Left lung (tissue), 4 donors: ENCODE measurements at regions not wholly inside any gene's neighbourhood (a gene's known extent, or its start where the extent isn't known, plus 50 kb on each side); places are given as distances from the start of the nearest gene placed in this dataset.

ENCODE experiments used
- ATAC-seq: fragments of 200-7000 bp; cut with Tn5 transposase; one replicate; pipeline ENCODE4 v1.9.1; 2020; ENCODE audit warnings: moderate library complexity
- DNase-seq, 4 donors: peaks; one replicate each; pipeline ENCODE4 v3.0.0-alpha.2; 2013 to 2020
- H3K27ac ChIP-seq, 2 donors: fragments of 200-600 bp; sonication (generic) in 1 of 2; one replicate each; pipeline versions ENCODE4 v1.5.0 to v1.8.0; 2020 to 2021
- H3K27me3 ChIP-seq, 2 donors: fragments of 200-600 bp; sonication (generic) in 1 of 2; one replicate each; pipeline versions ENCODE4 v1.5.0 to v1.8.0; 2020 to 2021
- H3K36me3 ChIP-seq, 2 donors: fragments of 200-600 bp; sonication (generic) in 1 of 2; one replicate each; pipeline versions ENCODE4 v1.5.0 to v1.8.0; 2020 to 2021
- H3K4me1 ChIP-seq, 2 donors: fragments of 200-600 bp; one replicate each; pipeline ENCODE4 v1.8.0; 2021
- H3K4me3 ChIP-seq, 2 donors: fragments of 200-600 bp; sonication (generic) in 1 of 2; one replicate each; pipeline versions ENCODE4 v1.5.0 to v1.8.0; 2020 to 2021; ENCODE audit warnings: mild to moderate bottlenecking in 1 of 2
- H3K9me3 ChIP-seq, 2 donors: fragments of 200-600 bp; sonication (generic) in 1 of 2; one replicate each; pipeline versions ENCODE4 v1.5.0 to v1.8.0; 2020 to 2021
- CTCF ChIP-seq, 2 donors: fragments of 200-600 bp; sonication (generic) in 1 of 2; IDR thresholded peaks; one replicate each; pipeline versions ENCODE4 v1.5.0 to v1.8.0; 2021; ENCODE audit warnings: antibody characterized with exemption in 2 of 2
- intact Hi-C, 2 donors: fragments of 100-400 bp; cut with DNase I; formaldehyde crosslinking; loops; one replicate each; pipeline versions ENCODE4 v1.11.2 to v1.14.2; 2022
- donor health status: DM: no; HTN: yes; CAD: no.
- donor health status: DM: no; HTN: no; CAD: no.

DNA sequence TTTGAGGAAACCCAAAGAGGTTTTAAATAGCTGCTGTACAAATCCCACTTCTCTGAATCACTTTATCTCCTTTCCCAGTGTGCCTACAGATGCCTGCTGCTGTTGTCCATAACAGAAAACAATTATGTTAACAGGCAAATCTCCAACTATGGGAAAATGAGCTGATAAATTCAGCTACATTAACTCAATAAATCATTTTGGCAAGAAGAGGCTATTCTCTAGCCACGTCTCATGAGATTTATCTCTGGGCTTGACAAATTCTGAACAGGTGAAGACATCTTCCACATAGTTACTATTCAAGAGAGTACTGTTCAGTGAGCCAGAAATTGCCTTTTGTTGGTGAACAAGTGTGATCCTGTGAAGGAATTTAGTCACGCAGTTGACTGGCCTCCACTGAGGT is 327.1 kb upstream of the FMN2 start:
- H3K36me3 ChIP-seq, result no peaks in the 10 kb centered on the region
- intact Hi-C loops, result no loop called here
- no peaks in the 10 kb centered on the region for H3K9me3 ChIP-seq
- ATAC-seq, result no peak
- DNase-seq, result no peak
- no peaks in the 10 kb centered on the region for H3K27me3 ChIP-seq
- TF ChIP-seq CTCF (IDR thresholded peaks at IDR 0.05), result no peak
- no peak overlapping the region for H3K27ac ChIP-seq
- H3K4me1 ChIP-seq, result no peaks in the 10 kb centered on the region
- no peak overlapping the region for H3K4me3 ChIP-seq

DNA sequence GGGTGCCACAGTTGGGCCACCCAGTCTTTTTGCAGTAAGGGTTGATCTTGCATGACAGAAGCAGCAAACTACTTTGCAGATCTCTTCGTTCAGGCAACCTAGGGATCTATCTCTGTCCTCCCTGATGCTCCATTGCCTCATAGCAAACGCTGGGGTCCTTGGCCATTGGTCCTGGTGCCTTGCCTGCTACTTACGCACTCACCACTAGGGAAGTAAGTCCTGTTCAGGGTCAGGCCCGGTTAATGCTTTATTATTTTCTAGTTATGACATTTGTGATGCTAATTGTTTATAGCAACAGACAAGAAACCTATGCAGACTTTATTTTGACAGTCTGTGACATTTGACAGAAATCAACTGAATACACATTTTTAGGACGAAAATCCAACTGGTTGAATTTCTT is 326.5 kb upstream of the FMN2 start:
- Histone ChIP-seq H3K27ac (no peak overlapping the region), H3K9me3 (no peaks in the 10 kb centered on the region), H3K4me3 (no peak overlapping the region), H3K27me3 (no peaks in the 10 kb centered on the region), H3K36me3 (no peaks in the 10 kb centered on the region), H3K4me1 (no peaks in the 10 kb centered on the region)
- intact Hi-C loops, result no loop called here
- no peak for ATAC-seq
- DNase-seq, result no peak
- TF ChIP-seq CTCF (IDR thresholded peaks at IDR 0.05), result no peak

DNA sequence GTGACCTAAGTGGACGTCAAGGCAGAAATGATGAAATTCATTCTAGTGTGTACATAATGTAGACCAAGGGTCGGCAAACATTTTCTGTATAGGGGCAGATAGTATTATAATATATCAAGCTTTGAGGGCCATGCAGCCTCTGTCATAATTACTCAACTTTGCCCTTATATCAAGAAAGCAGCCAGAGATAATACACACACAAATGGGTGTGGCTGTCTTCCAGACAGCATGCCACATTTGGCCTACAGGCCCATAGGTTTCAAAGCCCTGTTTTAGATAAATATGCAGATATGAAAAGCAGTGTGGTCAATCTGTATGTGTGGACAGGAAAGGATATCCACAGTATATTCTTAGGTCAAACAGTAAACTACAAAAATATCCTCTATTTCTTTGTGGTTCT is 320.1 kb upstream of the FMN2 start:
- TF ChIP-seq CTCF (IDR thresholded peaks at IDR 0.05), result no peak
- H3K4me3 ChIP-seq, result no peak overlapping the region
- no peaks in the 10 kb centered on the region for H3K4me1 ChIP-seq
- ATAC-seq (no peak), DNase-seq (no peak)
- peaks cover 0 to 3% of the 10 kb centered on the region in 2 donors for H3K9me3 ChIP-seq
- H3K27ac ChIP-seq, result no peak overlapping the region
- intact Hi-C loops, result no loop called here
- H3K27me3 ChIP-seq, result no peaks in the 10 kb centered on the region
- H3K36me3 ChIP-seq, result no peaks in the 10 kb centered on the region

- no peak for TF ChIP-seq CTCF (IDR thresholded peaks at IDR 0.05)
- Histone ChIP-seq H3K27me3 (no peaks in the 10 kb centered on the region), H3K4me3 (no peak overlapping the region), H3K9me3 (peaks cover 0 to 3% of the 10 kb centered on the region in 2 donors), H3K36me3 (no peaks in the 10 kb centered on the region), H3K4me1 (no peaks in the 10 kb centered on the region), H3K27ac (no peak overlapping the region)
- ATAC-seq (no peak), DNase-seq (no peak)
- intact Hi-C loops, result no loop called here
Measured at GRCh38 chr1:239772446-239772845, 319.2 kb upstream of the FMN2 start.

GRCh38 chr1:239775466-239775865 is 316.2 kb upstream of the FMN2 start:
- intact Hi-C loops, result no loop called here
- no peak for DNase-seq
- TF ChIP-seq CTCF (IDR thresholded peaks at IDR 0.05), result no peak
- no peaks in the 10 kb centered on the region for H3K4me1 ChIP-seq
- H3K27ac ChIP-seq, result no peak overlapping the region
- ATAC-seq, result no peak
- no peaks in the 10 kb centered on the region for H3K27me3 ChIP-seq
- H3K36me3 ChIP-seq, result no peaks in the 10 kb centered on the region
- peaks cover 0 to 3% of the 10 kb centered on the region in 2 donors for H3K9me3 ChIP-seq
- no peak overlapping the region for H3K4me3 ChIP-seq
